ENCODE measurements at regions not wholly inside any gene's neighbourhood (a gene's known extent, or its start where the extent isn't known, plus 50 kb on each side); places are given as distances from the start of the nearest gene placed in this dataset.

- ATAC-seq (ENCODE audit: poor library complexity), result no peak
- intact Hi-C loops (cut with DNase I), result no loop called here
- DNase-seq, result peak; percentile 23
These were observed 65.0 kb upstream of the DAP start for GRCh38 chr5:10825897-10826644.

GRCh38 chr5:10812218-10812617, 51.2 kb upstream of the DAP start:
- DNase-seq (no peak), ATAC-seq (ENCODE audit: poor library complexity) (no peak)
- intact Hi-C loops (cut with DNase I), result no loop called here
